ENCODE measurements at regions not wholly inside any gene's neighbourhood (a gene's known extent, or its start where the extent isn't known, plus 50 kb on each side); places are given as distances from the start of the nearest gene placed in this dataset.
"Not testable (repeated sequence)": the region's sequence is repeated elsewhere in the genome, so short reads cannot be mapped to it uniquely, and the experiment has no call there.

- no peak for TF ChIP-seq CTCF (IDR thresholded peaks at IDR 0.05; ENCODE audit: extremely low read depth, missing control alignments)
- no peak for DNase-seq (ENCODE audit: low spot score)
These were observed 68.0 kb downstream of the LUZP4 start for GRCh38 chrX:115357326-115358120.

- not testable (repeated sequence) for DNase-seq (ENCODE audit: low spot score)
These were observed 70.0 kb downstream of the LUZP4 start for GRCh38 chrX:115359508-115359907.

- no peak for DNase-seq (ENCODE audit: low spot score)
- no peak for TF ChIP-seq CTCF (IDR thresholded peaks at IDR 0.05; ENCODE audit: extremely low read depth, missing control alignments)
These were observed 70.8 kb downstream of the LUZP4 start for GRCh38 chrX:115360220-115360781.

GRCh38 chrX:115362334-115363095 lies 73.0 kb downstream of the LUZP4 start:
- no peak for TF ChIP-seq CTCF (IDR thresholded peaks at IDR 0.05; ENCODE audit: extremely low read depth, missing control alignments)

GRCh38 chrX:115363372-115363771 lies 73.9 kb downstream of the LUZP4 start:
- DNase-seq (ENCODE audit: low spot score), result no peak
- TF ChIP-seq CTCF (IDR thresholded peaks at IDR 0.05; ENCODE audit: extremely low read depth, missing control alignments), result no peak

More at GRCh38 chrX:115362334-115363095, 73.0 kb downstream of the LUZP4 start:
- no peak for DNase-seq (ENCODE audit: low spot score)

GRCh38 chrX:115363897-115364296 lies 74.4 kb downstream of the LUZP4 start:
- no peak for DNase-seq (ENCODE audit: low spot score)
- TF ChIP-seq CTCF (IDR thresholded peaks at IDR 0.05; ENCODE audit: extremely low read depth, missing control alignments), result no peak

- no peak for TF ChIP-seq CTCF (IDR thresholded peaks at IDR 0.05; ENCODE audit: extremely low read depth, missing control alignments)
- DNase-seq (ENCODE audit: low spot score), result no peak
These were observed 75.2 kb downstream of the LUZP4 start for GRCh38 chrX:115364670-115365069.
